H9 (cell line): ENCODE measurements at regions not wholly inside any gene's neighbourhood (a gene's known extent, or its start where the extent isn't known, plus 50 kb on each side); places are given as distances from the start of the nearest gene placed in this dataset.

Experiments used
- DNase-seq: peaks from one replicate; pipeline ENCODE4 v3.0.0-alpha.2; 2017
- H2AFZ ChIP-seq: one replicate; pipeline ENCODE4 v1.6.1; 2013; ENCODE audit warnings: mild to moderate bottlenecking, low read length, control low read depth, moderate library complexity
- H2AK5ac ChIP-seq: 2 replicates; pipeline ENCODE4 v1.6.1; 2013; ENCODE audit warnings: low read length, control low read depth, mixed read lengths; ENCODE audit not compliant: insufficient read length
- H2BK120ac ChIP-seq: one replicate; pipeline ENCODE4 v1.6.1; 2013; ENCODE audit warnings: low read depth, mild to moderate bottlenecking, low read length, control low read depth, inconsistent platforms; ENCODE audit not compliant: poor library complexity, severe bottlenecking
- H2BK12ac ChIP-seq: 2 replicates; pipeline ENCODE4 v1.6.1; 2013; ENCODE audit warnings: low read length, control low read depth, mixed read lengths, low read depth; ENCODE audit not compliant: insufficient read length
- H2BK15ac ChIP-seq: 2 replicates; pipeline ENCODE4 v1.6.1; 2013; ENCODE audit warnings: low read depth, low read length, control low read depth
- H2BK20ac ChIP-seq: one replicate; pipeline ENCODE4 v1.6.1; 2013; ENCODE audit warnings: low read depth, mild to moderate bottlenecking, low read length, control low read depth, inconsistent platforms; ENCODE audit not compliant: poor library complexity, severe bottlenecking
- H2BK5ac ChIP-seq: 2 replicates; pipeline ENCODE4 v1.6.1; 2013; ENCODE audit warnings: low read length, control low read depth, mixed read lengths; ENCODE audit not compliant: insufficient read length
- H3K14ac ChIP-seq: 2 replicates; pipeline ENCODE4 v1.6.1; 2013; ENCODE audit warnings: low read length, control low read depth; ENCODE audit not compliant: insufficient read depth
- H3K18ac ChIP-seq: 2 replicates; pipeline ENCODE4 v1.6.1; 2013; ENCODE audit warnings: low read depth, mild to moderate bottlenecking, mixed read lengths, low read length, control low read depth; ENCODE audit not compliant: insufficient read length
- H3K23ac ChIP-seq: 2 replicates; pipeline ENCODE4 v1.6.1; 2013; ENCODE audit warnings: low read length, control low read depth, mixed read lengths, low read depth; ENCODE audit not compliant: insufficient read length
- H3K23me2 ChIP-seq: 2 replicates; pipeline ENCODE4 v1.6.1; 2013; ENCODE audit warnings: low read depth, mild to moderate bottlenecking, mixed read lengths, low read length, control low read depth; ENCODE audit not compliant: insufficient read length, poor library complexity, severe bottlenecking
- H3K27ac ChIP-seq: 2 replicates; pipeline ENCODE4 v1.5.1; 2013; ENCODE audit warnings: low read length, control low read depth, mixed read lengths, low read depth; ENCODE audit not compliant: insufficient read length
- H3K27me3 ChIP-seq: 2 replicates; pipeline ENCODE4 v1.6.1; 2013; ENCODE audit warnings: low read length, control low read depth, inconsistent platforms; ENCODE audit not compliant: insufficient read depth
- H3K4ac ChIP-seq: 2 replicates; pipeline ENCODE4 v1.6.1; 2013; ENCODE audit warnings: low read depth, mild to moderate bottlenecking, control low read depth, inconsistent platforms, low read length, moderate library complexity
- H3K4me1 ChIP-seq: 2 replicates; pipeline ENCODE4 v1.6.1; 2013; ENCODE audit warnings: low read length, control low read depth, inconsistent platforms; ENCODE audit not compliant: insufficient read depth
- H3K4me2 ChIP-seq: 2 replicates; pipeline ENCODE4 v1.6.1; 2013; ENCODE audit warnings: low read length, control low read depth, mixed read lengths; ENCODE audit not compliant: insufficient read length, insufficient read depth
- H3K56ac ChIP-seq: 2 replicates; pipeline ENCODE4 v1.6.1; 2013; ENCODE audit warnings: low read depth, mild to moderate bottlenecking, mixed read lengths, low read length, control low read depth; ENCODE audit not compliant: insufficient read length
- H3K79me1 ChIP-seq: 2 replicates; pipeline ENCODE4 v1.6.1; 2013; ENCODE audit warnings: low read depth, mild to moderate bottlenecking, moderate library complexity, low read length, control low read depth, inconsistent platforms; ENCODE audit not compliant: insufficient read depth, poor library complexity, severe bottlenecking
- H3K79me2 ChIP-seq: 2 replicates; pipeline ENCODE4 v1.6.1; 2013; ENCODE audit warnings: low read length, control low read depth, inconsistent platforms; ENCODE audit not compliant: insufficient read depth
- H3K9ac ChIP-seq: 2 replicates; pipeline ENCODE4 v1.6.1; 2013; ENCODE audit warnings: low read length, control low read depth, mixed read lengths; ENCODE audit not compliant: insufficient read length; ENCODE audit errors: extremely low read depth
- H3K9me3 ChIP-seq: one replicate; pipeline ENCODE4 v1.6.1; 2013; ENCODE audit warnings: low read depth, low read length, inconsistent platforms; ENCODE audit not compliant: control insufficient read depth
- H3T11ph ChIP-seq: one replicate; pipeline ENCODE4 v1.6.1; 2013; ENCODE audit warnings: mild to moderate bottlenecking, low read length, control low read depth, inconsistent platforms
- H4K20me1 ChIP-seq: one replicate; pipeline ENCODE4 v1.6.1; 2013; ENCODE audit not compliant: control insufficient read depth, insufficient read length, insufficient read depth
- H4K5ac ChIP-seq: 2 replicates; pipeline ENCODE4 v1.6.1; 2013; ENCODE audit warnings: low read depth, mild to moderate bottlenecking, mixed read lengths, low read length, control low read depth; ENCODE audit not compliant: insufficient read length
- H4K8ac ChIP-seq: replicated peaks from 2 replicates; pipeline ENCODE4 v1.6.1; 2013; ENCODE audit warnings: low read length, control low read depth, mixed read lengths, low read depth; ENCODE audit not compliant: insufficient read length
- H4K91ac ChIP-seq: 2 replicates; pipeline ENCODE4 v1.6.1; 2013; ENCODE audit warnings: low read depth, mild to moderate bottlenecking, moderate library complexity, mixed read lengths, low read length, control low read depth; ENCODE audit not compliant: insufficient read length
- H3K27ac Mint-ChIP-seq, 3 experiments: 2 replicates in 2 of 3; 3 replicates in 1 of 3; pipeline ENCODE4 v1.8.0; 2020 to 2021; ENCODE audit warnings: mixed read lengths in 3 of 3, mild to moderate bottlenecking in 1 of 3, moderate library complexity in 1 of 3
- H3K27me3 Mint-ChIP-seq: 2 replicates; pipeline ENCODE4 v1.8.0; 2021; ENCODE audit warnings: low read depth, mild to moderate bottlenecking, moderate library complexity, mixed read lengths
- H3K36me3 Mint-ChIP-seq, 3 experiments: 2 replicates in 2 of 3; 3 replicates in 1 of 3; pipeline ENCODE4 v1.8.0; 2020 to 2021; ENCODE audit warnings: low read depth in 3 of 3, mixed read lengths in 3 of 3; ENCODE audit not compliant: insufficient read depth in 1 of 3
- H3K4me1 Mint-ChIP-seq, 2 experiments: 2 replicates each; pipeline ENCODE4 v1.8.0; 2020; ENCODE audit warnings: mixed read lengths in 2 of 2
- H3K4me3 Mint-ChIP-seq, 2 experiments: 2 replicates in 1 of 2; 3 replicates in 1 of 2; pipeline ENCODE4 v1.8.0; 2020 to 2021; ENCODE audit warnings: mild to moderate bottlenecking in 2 of 2, mixed read lengths in 2 of 2, moderate library complexity in 1 of 2
- H3K9me3 Mint-ChIP-seq, 2 experiments: 2 replicates in 1 of 2; 3 replicates in 1 of 2; pipeline ENCODE4 v1.8.0; 2020; ENCODE audit warnings: mild to moderate bottlenecking in 2 of 2, mixed read lengths in 2 of 2, moderate library complexity in 1 of 2
- WGBS: extraction: QIAGEN DNeasy Blood & Tissue Kit; methylation state at CpG from one replicate; pipeline ENCODE4 v1.1.7; 2013; ENCODE audit warnings: missing lambda C conversion rate, low lambda C conversion rate, mixed read lengths; ENCODE audit not compliant: insufficient read length; ENCODE audit errors: extremely low coverage; 5-methylcytosine and 5-hydroxymethylcytosine counted together
- TF ChIP-seq, protein P1 (sequence below): fragments of 200-600 bp; sonication (generic); conservative IDR thresholded peaks from 3 replicates; pipeline ENCODE4 v1.8.0; 2021; ENCODE audit warnings: antibody characterized with exemption, mild to moderate bottlenecking

DNA sequence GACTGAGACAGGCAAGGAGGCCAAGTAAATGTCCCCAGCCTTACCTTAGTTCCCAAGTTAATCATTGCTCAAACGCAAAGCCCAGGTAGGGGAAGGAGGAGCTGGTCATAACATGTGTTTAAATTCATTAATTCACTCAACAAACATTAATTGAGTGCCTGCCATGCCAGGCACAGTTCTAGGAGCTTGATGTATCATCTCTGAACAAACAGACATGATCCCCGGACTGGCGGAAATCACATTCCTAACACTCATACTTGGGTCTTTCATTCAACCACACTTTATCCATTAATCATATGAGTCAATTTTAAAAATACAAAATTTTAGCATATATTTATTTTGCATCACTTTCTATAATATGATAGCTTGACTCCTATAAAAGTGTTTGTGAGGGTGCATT is 335.3 kb upstream of the NOCT start:
- Mint-ChIP-seq H3K4me3 (no peak overlapping the region), H3K27ac (no peak overlapping the region), H3K9me3 (no peaks in the 10 kb centered on the region; a peak in 1 of 5 replicates), H3K36me3 (no peaks in the 10 kb centered on the region), H3K4me1 (peaks cover 21 to 41% of the 10 kb centered on the region in 2 experiments), H3K27me3 (0 out of 2 replicates have a peak, but pooled peaks cover 2% of the 10 kb centered on the region)
- no peaks in the 10 kb centered on the region for H4K20me1 ChIP-seq
- no peak overlapping the region for H3K9ac ChIP-seq
- H2BK5ac ChIP-seq, result no peak overlapping the region
- H2AFZ ChIP-seq, result no peak overlapping the region
- H4K91ac ChIP-seq, result no peak overlapping the region
- DNase-seq, result no peak
- H3T11ph ChIP-seq, result no peak overlapping the region
- H2BK20ac ChIP-seq, result no peak overlapping the region
- H2BK120ac ChIP-seq, result no peak overlapping the region
- no CpG with 5 or more reads among the region's 3 CpGs for WGBS
- H3K9me3 ChIP-seq, result no peaks in the 10 kb centered on the region
- H3K23me2 ChIP-seq, result no peaks in the 10 kb centered on the region
- no peak overlapping the region for H3K4me2 ChIP-seq
- no peak overlapping the region for H4K5ac ChIP-seq
- H2BK15ac ChIP-seq, result no peak overlapping the region
- peaks cover 2% of the 10 kb centered on the region; the same call in 1 of the 2 replicates for H3K4me1 ChIP-seq
- H3K56ac ChIP-seq, result no peak overlapping the region
- TF ChIP-seq, protein P1, sequence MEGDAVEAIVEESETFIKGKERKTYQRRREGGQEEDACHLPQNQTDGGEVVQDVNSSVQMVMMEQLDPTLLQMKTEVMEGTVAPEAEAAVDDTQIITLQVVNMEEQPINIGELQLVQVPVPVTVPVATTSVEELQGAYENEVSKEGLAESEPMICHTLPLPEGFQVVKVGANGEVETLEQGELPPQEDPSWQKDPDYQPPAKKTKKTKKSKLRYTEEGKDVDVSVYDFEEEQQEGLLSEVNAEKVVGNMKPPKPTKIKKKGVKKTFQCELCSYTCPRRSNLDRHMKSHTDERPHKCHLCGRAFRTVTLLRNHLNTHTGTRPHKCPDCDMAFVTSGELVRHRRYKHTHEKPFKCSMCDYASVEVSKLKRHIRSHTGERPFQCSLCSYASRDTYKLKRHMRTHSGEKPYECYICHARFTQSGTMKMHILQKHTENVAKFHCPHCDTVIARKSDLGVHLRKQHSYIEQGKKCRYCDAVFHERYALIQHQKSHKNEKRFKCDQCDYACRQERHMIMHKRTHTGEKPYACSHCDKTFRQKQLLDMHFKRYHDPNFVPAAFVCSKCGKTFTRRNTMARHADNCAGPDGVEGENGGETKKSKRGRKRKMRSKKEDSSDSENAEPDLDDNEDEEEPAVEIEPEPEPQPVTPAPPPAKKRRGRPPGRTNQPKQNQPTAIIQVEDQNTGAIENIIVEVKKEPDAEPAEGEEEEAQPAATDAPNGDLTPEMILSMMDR, result no peak
- no peak overlapping the region for H3K4ac ChIP-seq
- no peak overlapping the region for H3K14ac ChIP-seq
- no peak overlapping the region for H2AK5ac ChIP-seq
- no peak overlapping the region for H3K18ac ChIP-seq
- H2BK12ac ChIP-seq, result no peak overlapping the region
- no peak overlapping the region for H3K27ac ChIP-seq
- H3K79me2 ChIP-seq, result no peaks in the 10 kb centered on the region
- no peaks in the 10 kb centered on the region for H3K27me3 ChIP-seq
- no peak overlapping the region for H4K8ac ChIP-seq
- no peaks in the 10 kb centered on the region for H3K79me1 ChIP-seq
- H3K23ac ChIP-seq, result no peak overlapping the region
